Activated CD4-positive, alpha-beta memory T cell treated with anti-CD3 and anti-CD28 coated beads for 36 hours (primary cell): ENCODE measurements at regions not wholly inside any gene's neighbourhood (a gene's known extent, or its start where the extent isn't known, plus 50 kb on each side); places are given as distances from the start of the nearest gene placed in this dataset.

Source experiments
- CTCF ChIA-PET: fragments of 350-600 bp; sonication (Branson Sonifier 250); formaldehyde crosslinking; loops from one replicate; lab custom pipeline; 2021; ENCODE audit warnings: antibody characterized with exemption, inconsistent platforms; lab: Charles Lee
- POLR2A ChIA-PET: fragments of 350-600 bp; sonication (Branson Sonifier 250); formaldehyde crosslinking; loops from one replicate; lab custom pipeline; 2021; ENCODE audit warnings: antibody characterized with exemption; lab: Charles Lee
- DNase-seq: peaks from one replicate; pipeline ENCODE4 v3.0.0-alpha.2; 2020
- H3K27ac Mint-ChIP-seq: one replicate; pipeline ENCODE4 v1.8.0; 2021; ENCODE audit warnings: mixed read lengths
- H3K27me3 Mint-ChIP-seq: one replicate; pipeline ENCODE4 v1.8.0; 2021; ENCODE audit warnings: mixed read lengths
- H3K36me3 Mint-ChIP-seq: one replicate; pipeline ENCODE4 v1.8.0; 2021; ENCODE audit warnings: mixed read lengths
- H3K4me1 Mint-ChIP-seq: one replicate; pipeline ENCODE4 v1.8.0; 2021; ENCODE audit warnings: low read depth, mixed read lengths
- H3K4me3 Mint-ChIP-seq: one replicate; pipeline ENCODE4 v1.8.0; 2021; ENCODE audit warnings: mild to moderate bottlenecking, mixed read lengths
- H3K9me3 Mint-ChIP-seq: one replicate; pipeline ENCODE4 v1.8.0; 2021; ENCODE audit warnings: mixed read lengths
- intact Hi-C: fragments of 100-400 bp; cut with micrococcal nuclease; formaldehyde crosslinking; loops from one replicate; pipeline ENCODE4 v1.15.1; 2023

DNA sequence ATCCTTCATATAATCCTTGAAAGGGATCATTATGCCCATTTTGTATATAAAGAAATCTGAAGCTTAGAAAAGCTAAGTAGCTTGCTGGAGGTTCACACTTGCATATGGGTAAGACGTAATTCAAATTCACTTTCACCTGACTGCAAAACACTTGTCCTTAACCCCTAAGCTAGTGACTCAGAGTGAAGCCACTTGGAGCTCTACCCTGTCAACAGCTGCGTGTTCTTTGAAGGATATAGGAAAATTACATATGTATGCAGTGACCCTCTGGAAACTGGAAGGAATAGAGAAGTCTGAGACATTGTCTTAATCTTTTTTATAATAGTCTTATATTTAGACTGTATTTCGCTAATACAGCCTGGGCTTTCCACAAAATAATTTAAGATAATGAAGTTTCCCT lies 80.0 kb upstream of the STK32A start:
- intact Hi-C loops: no loop called here
- no peak for DNase-seq
- H3K4me3 Mint-ChIP-seq: no peak overlapping the region
- H3K27me3 Mint-ChIP-seq: no peaks in the 10 kb centered on the region
- no peaks in the 10 kb centered on the region for H3K36me3 Mint-ChIP-seq
- ChIA-PET POLR2A (no interaction called here), CTCF (interaction anchor here (0.6 kb wide), 1 partner anchor 91 kb away, joined by 3 read pairs; no protein-coding TSS in a partner anchor)
- no peak overlapping the region for H3K27ac Mint-ChIP-seq
- no peaks in the 10 kb centered on the region for H3K9me3 Mint-ChIP-seq
- H3K4me1 Mint-ChIP-seq: no peaks in the 10 kb centered on the region

DNA sequence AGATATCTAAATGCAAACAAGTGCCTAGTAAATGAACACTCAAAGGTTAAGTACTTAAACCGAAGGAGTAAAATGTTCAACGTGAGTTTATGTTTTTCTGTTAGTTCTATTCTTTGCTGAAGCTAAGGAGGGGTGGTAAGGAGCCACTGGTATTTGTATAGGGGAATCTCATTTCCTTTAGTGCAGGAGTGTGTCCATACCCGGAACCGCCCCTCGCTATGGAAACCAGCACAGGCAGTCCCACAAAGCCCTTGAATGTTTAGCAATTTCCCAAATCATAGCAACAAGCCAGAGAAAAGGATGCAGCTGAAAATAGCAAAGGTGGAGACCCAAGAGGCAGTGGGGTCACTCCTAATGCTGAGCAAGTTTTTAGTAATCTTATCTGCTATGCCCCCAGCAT lies 78.8 kb upstream of the STK32A start:
- no peaks in the 10 kb centered on the region for H3K4me1 Mint-ChIP-seq
- no peaks in the 10 kb centered on the region for H3K36me3 Mint-ChIP-seq
- H3K27me3 Mint-ChIP-seq: no peaks in the 10 kb centered on the region
- ChIA-PET CTCF (no interaction called here), POLR2A (no interaction called here)
- no peak overlapping the region for H3K4me3 Mint-ChIP-seq
- H3K9me3 Mint-ChIP-seq: no peaks in the 10 kb centered on the region
- intact Hi-C loops: no loop called here
- H3K27ac Mint-ChIP-seq: no peak overlapping the region
- DNase-seq: no peak

DNA sequence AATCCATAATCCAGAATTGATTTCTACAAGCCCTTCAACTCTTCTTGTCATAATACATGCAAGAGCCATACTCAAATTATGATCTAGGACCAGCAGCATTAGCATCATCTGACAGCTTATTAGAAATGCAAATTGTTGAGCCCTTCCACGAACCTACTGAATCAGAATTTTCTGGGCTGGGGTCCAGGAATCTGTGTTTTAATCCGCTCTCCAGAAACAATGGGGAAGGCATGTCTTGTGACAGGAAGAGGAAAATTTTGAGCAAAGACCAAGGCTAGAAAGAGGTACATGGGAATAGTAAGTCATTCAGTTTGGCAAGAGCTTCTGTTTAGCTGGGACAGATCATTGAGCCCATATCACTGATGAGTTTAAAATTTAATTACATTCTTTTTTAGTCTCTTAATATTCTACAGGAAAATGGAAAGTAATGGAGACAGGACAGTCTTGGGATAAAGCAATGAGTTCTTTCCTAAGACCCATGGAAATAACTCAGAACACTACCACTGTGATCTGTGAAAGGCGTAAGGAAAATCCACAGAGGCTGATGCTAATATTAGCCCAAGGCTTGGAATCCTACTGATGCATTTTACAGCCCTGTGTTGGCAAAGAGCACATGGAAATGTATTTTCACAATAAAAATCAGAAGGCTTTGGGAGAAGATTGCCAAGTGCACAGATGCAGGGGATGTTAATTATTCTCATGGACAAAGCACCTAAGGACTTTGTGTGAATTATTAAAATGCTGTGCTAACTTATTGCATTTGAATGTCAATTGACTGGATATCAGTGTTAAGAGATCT lies 73.7 kb upstream of the STK32A start:
- DNase-seq: no peak
- Mint-ChIP-seq H3K27me3 (peaks cover 2% of the 10 kb centered on the region), H3K27ac (no peak overlapping the region), H3K9me3 (no peaks in the 10 kb centered on the region), H3K4me1 (no peaks in the 10 kb centered on the region), H3K4me3 (no peak overlapping the region), H3K36me3 (no peaks in the 10 kb centered on the region)
- POLR2A ChIA-PET: no interaction called here
- intact Hi-C loops: no loop called here
- CTCF ChIA-PET: no interaction called here

DNA sequence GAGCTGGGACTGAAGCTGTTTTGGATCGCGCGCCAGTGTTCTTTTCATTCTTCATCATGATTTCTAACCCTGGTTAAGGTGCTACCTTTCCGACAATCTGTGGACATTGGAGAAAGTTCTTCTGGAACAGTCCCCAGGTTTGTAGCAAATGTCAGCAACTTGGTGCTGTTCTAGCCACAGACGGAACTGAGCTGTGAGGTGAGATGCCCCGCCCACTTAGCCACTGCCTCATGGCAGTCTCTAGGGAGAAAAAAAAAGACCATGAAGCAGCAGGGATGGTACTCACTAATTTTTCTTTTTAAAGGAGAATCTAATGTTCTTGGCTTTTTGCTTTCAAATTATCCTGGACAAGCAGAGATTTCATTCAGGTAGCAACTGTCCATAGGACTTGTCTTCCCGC lies 72.1 kb upstream of the STK32A start:
- DNase-seq: no peak
- intact Hi-C loops: no loop called here
- Mint-ChIP-seq H3K9me3 (no peaks in the 10 kb centered on the region), H3K4me1 (no peaks in the 10 kb centered on the region), H3K27ac (no peak overlapping the region), H3K27me3 (peaks cover 2% of the 10 kb centered on the region), H3K36me3 (no peaks in the 10 kb centered on the region), H3K4me3 (no peak overlapping the region)
- CTCF ChIA-PET: no interaction called here
- POLR2A ChIA-PET: no interaction called here

DNA sequence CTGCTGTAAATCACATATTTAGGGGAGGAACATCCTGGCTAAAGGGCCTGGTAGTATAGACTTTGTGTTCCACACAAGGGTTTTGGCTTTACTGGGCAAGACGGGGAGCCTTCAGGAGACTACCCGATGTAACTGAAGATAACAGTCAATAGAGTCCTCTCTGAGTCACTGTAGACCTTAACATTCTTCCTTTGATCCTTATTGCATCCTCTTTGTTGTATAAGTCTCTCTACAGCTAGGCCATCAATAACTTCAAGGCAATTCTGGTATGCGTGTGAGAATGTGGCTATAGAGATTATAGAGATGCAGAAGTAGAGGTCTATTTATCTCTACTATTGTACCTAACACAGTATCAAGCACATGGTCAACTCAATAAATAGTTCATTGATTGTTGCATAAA lies 67.3 kb upstream of the STK32A start:
- Mint-ChIP-seq H3K9me3 (no peaks in the 10 kb centered on the region), H3K36me3 (no peaks in the 10 kb centered on the region), H3K4me3 (no peak overlapping the region), H3K27ac (no peak overlapping the region), H3K27me3 (peaks cover 2% of the 10 kb centered on the region), H3K4me1 (no peaks in the 10 kb centered on the region)
- DNase-seq: no peak
- intact Hi-C loops: no loop called here
- CTCF ChIA-PET: no interaction called here
- POLR2A ChIA-PET: no interaction called here

DNA sequence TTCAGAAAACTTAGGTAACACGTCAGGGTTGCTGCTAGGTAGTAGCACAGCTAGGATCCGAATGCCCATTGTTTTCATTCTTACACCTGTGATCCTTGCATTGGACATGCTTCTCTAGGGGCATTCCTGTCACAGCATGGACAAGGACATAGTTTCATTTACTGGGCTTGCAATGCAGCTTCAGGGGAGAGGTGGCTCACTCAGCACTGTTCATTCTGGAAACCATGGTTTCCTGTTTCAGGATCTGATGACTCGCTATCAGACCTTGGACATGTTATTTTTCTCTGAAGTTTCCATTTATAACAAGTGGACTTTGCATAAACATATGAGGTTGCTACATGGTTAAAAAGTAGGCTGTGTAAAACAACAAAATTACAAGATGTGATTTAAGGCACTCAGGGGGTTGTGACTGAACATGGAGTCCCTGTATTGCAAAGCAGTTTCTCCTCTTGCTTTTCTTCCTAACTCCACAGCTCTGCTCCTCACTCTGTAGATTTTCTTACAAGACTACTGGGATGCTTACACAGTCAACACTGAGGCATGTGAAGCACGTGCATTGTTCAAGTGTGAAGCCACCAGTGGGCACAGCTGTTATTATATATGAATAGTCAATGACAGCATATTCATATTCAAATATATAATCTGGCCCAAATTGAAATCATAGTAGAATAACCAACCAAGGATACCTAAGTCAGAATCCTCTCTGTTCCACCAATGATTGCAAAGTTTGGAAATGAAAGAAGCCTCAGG lies 66.1 kb upstream of the STK32A start:
- Mint-ChIP-seq H3K4me3 (no peak overlapping the region), H3K9me3 (no peaks in the 10 kb centered on the region), H3K36me3 (no peaks in the 10 kb centered on the region), H3K4me1 (no peaks in the 10 kb centered on the region), H3K27ac (no peak overlapping the region), H3K27me3 (peaks cover 2% of the 10 kb centered on the region)
- CTCF ChIA-PET: interaction anchor here (1.2 to 2.1 kb wide), 2 partner anchors 20 to 627 kb away, joined by 3 to 7 read pairs; no protein-coding TSS in a partner anchor
- POLR2A ChIA-PET: no interaction called here
- DNase-seq: no peak
- intact Hi-C loops: no loop called here

DNA sequence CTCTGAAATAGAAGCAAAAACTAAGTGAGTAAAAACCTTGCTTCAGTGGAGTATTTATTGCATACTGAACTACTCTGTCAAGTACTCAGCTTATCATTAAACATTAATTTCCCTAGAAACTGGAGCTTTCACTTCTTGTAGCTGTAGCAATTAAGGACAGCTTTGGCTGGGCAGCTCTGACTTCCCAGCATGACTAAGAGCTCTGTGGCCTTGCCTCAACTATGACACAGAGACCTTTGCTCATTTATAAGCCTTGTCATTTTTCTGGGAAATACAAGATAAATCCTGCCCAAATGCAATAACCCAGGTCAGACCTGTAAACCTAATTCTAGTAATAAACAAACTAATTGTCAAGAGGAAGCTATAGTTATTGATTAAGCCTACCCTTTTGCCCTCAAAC lies 65.4 kb upstream of the STK32A start:
- POLR2A ChIA-PET: no interaction called here
- Mint-ChIP-seq H3K27ac (no peak overlapping the region), H3K9me3 (no peaks in the 10 kb centered on the region), H3K27me3 (no peaks in the 10 kb centered on the region), H3K36me3 (no peaks in the 10 kb centered on the region), H3K4me3 (no peak overlapping the region), H3K4me1 (no peaks in the 10 kb centered on the region)
- CTCF ChIA-PET: interaction anchor here (1.2 to 2.1 kb wide), 2 partner anchors 19 to 627 kb away, joined by 3 to 7 read pairs; no protein-coding TSS in a partner anchor
- intact Hi-C loops: no loop called here
- DNase-seq: no peak

DNA sequence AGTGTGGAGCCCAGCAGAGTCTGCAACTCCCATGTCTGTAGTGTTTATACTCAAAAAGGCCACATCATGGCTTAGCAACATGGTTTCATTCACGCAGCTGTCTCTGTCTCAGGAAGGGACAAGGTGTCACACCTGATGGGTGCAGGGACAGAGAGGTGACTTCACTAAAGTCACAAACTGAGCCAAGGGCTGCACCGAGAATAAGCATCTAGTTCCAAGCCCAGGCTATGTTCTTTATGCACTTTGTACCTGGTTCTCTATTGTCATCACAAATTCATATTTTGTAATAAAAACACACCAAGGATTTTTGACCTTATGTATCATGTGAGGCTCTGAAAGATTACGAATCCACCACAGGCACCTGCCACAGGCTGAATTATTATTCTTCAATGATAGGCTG lies 64.9 kb upstream of the STK32A start:
- CTCF ChIA-PET: interaction anchor here (1.2 to 2.1 kb wide), 2 partner anchors 19 to 628 kb away, joined by 3 to 7 read pairs; no protein-coding TSS in a partner anchor
- H3K4me3 Mint-ChIP-seq: no peak overlapping the region

DNA sequence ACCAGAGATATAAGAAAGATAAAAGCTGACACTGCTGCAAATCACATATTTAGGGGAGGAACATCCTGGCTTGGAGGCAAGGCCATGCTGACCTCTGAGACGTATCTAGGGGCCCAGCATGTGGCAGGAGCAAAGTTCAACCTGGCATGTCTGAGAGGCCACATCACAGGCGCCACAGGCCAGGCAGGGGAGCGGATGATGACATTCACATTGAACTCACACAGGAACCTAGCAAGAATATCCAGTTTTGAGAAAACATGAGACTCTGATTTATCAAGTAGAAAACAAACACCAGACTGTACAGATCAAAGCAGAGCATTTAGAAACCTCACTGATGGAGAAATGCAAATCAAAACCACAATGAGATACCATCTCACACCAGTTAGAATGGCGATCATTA lies 64.2 kb upstream of the STK32A start:
- no peak overlapping the region for H3K27ac Mint-ChIP-seq

More for the DNA sequence above, 64.9 kb upstream of the STK32A start:
- DNase-seq: no peak
- no peaks in the 10 kb centered on the region for H3K27me3 Mint-ChIP-seq
- no peaks in the 10 kb centered on the region for H3K9me3 Mint-ChIP-seq
- H3K36me3 Mint-ChIP-seq: no peaks in the 10 kb centered on the region
- no peaks in the 10 kb centered on the region for H3K4me1 Mint-ChIP-seq
- POLR2A ChIA-PET: no interaction called here
- no peak overlapping the region for H3K27ac Mint-ChIP-seq
- intact Hi-C loops: no loop called here

DNA sequence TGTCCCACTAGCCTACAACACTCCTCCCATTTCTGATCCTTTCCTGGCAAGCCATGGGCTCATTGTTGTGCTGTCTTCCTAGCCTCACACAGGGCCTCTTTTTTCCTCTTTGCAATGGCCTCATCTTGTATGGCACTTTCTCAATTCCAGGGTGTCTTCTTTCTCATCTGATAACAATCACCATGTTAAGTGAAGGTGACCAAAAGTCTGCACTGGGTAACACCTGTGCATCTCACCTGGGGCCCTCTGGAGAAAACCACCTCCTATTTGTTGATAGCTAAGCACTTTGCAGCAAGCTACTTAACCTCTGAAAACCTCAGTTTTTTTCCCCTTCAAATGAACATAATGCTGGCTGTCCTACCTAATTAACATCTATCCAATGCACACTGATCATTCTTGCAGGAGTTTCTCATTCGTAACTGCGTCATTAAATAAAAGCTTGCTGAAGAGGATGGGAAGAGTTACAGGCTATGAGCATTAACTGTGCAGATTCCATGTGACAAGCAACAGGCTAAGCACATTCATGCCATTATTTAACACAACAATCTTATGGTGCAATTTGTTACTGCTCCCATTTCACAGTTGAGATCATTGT lies 60.1 kb upstream of the STK32A start:
- intact Hi-C loops: no loop called here
- no peaks in the 10 kb centered on the region for H3K4me1 Mint-ChIP-seq
- CTCF ChIA-PET: interaction anchor here (3.7 kb wide), 1 partner anchor 14 kb away, joined by 14 read pairs; no protein-coding TSS in a partner anchor

More for the DNA sequence above, 64.2 kb upstream of the STK32A start:
- H3K36me3 Mint-ChIP-seq: no peaks in the 10 kb centered on the region
- DNase-seq: no peak
- H3K4me1 Mint-ChIP-seq: no peaks in the 10 kb centered on the region
- ChIA-PET POLR2A (no interaction called here), CTCF (interaction anchor here (2.1 kb wide), 1 partner anchor 18 kb away, joined by 7 read pairs; no protein-coding TSS in a partner anchor)
- no peaks in the 10 kb centered on the region for H3K9me3 Mint-ChIP-seq
- no peaks in the 10 kb centered on the region for H3K27me3 Mint-ChIP-seq
- no peak overlapping the region for H3K4me3 Mint-ChIP-seq
- intact Hi-C loops: no loop called here

DNA sequence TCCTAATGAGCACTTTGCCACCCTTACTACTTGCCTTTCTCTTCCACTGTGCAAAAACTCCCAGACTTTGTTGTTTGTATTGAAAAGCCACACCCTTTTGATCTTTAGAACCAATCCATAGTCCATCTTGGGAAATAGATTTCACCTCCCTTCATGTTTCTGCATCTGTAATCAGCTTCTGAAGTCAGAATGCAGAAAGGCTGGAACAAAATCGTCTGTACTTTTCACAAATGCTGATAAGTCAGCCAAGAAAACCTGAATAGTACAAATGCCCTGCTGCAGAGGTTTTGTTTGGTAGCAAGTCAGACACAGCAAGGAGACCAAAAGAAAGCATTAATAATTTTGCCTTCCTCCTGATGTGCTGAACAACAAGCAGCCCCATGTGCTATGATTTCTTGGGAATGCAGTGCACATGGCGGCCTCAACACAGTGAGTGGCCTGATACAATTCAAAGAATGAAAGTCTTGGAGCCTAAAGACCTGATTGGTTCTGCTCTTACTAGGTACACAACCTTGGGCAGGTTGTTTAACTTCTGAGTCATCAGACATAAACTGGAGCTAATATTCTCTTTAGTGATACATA lies 59.2 kb upstream of the STK32A start:
- no peak overlapping the region for H3K4me3 Mint-ChIP-seq
- ChIA-PET POLR2A (no interaction called here), CTCF (interaction anchor here (3.7 kb wide), 1 partner anchor 13 kb away, joined by 14 read pairs; no protein-coding TSS in a partner anchor)
- no peaks in the 10 kb centered on the region for H3K36me3 Mint-ChIP-seq
- intact Hi-C loops: no loop called here
- no peaks in the 10 kb centered on the region for H3K9me3 Mint-ChIP-seq
- H3K27me3 Mint-ChIP-seq: no peaks in the 10 kb centered on the region
- DNase-seq: no peak
- no peaks in the 10 kb centered on the region for H3K4me1 Mint-ChIP-seq
- no peak overlapping the region for H3K27ac Mint-ChIP-seq

More for the DNA sequence above, 60.1 kb upstream of the STK32A start:
- DNase-seq: no peak
- no peak overlapping the region for H3K27ac Mint-ChIP-seq
- no peaks in the 10 kb centered on the region for H3K9me3 Mint-ChIP-seq
- H3K27me3 Mint-ChIP-seq: no peaks in the 10 kb centered on the region
- H3K4me3 Mint-ChIP-seq: no peak overlapping the region
- H3K36me3 Mint-ChIP-seq: no peaks in the 10 kb centered on the region
- POLR2A ChIA-PET: no interaction called here

DNA sequence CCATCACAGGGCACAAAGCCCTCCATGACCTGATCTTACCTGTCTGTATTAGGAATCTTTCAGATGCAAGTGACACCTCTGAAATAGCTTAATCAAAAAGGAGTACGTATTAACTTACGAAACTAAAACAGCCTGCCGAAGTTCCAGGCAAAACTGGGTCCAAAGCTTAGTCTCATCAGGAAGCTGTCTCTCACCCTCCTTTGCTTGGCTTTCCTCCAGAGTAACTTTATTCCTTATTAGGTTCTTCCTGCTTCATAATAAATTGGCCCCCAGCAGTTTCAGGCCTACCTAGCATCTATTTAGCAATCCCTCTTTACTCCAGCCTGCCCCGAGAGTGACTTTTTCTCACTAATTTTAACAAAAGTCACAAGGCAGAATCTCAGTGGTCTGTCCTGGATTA lies 58.4 kb upstream of the STK32A start:
- intact Hi-C loops: no loop called here
- no peaks in the 10 kb centered on the region for H3K27me3 Mint-ChIP-seq
- H3K4me1 Mint-ChIP-seq: no peaks in the 10 kb centered on the region
- H3K36me3 Mint-ChIP-seq: no peaks in the 10 kb centered on the region
- H3K4me3 Mint-ChIP-seq: no peak overlapping the region
- H3K27ac Mint-ChIP-seq: no peak overlapping the region
- CTCF ChIA-PET: interaction anchor here (3.7 kb wide), 1 partner anchor 12 kb away, joined by 14 read pairs; no protein-coding TSS in a partner anchor
- no peak for DNase-seq
- no peaks in the 10 kb centered on the region for H3K9me3 Mint-ChIP-seq
- POLR2A ChIA-PET: no interaction called here
